ENCODE measurements at regions not wholly inside any gene's neighbourhood (a gene's known extent, or its start where the extent isn't known, plus 50 kb on each side); places are given as distances from the start of the nearest gene placed in this dataset.

DNA sequence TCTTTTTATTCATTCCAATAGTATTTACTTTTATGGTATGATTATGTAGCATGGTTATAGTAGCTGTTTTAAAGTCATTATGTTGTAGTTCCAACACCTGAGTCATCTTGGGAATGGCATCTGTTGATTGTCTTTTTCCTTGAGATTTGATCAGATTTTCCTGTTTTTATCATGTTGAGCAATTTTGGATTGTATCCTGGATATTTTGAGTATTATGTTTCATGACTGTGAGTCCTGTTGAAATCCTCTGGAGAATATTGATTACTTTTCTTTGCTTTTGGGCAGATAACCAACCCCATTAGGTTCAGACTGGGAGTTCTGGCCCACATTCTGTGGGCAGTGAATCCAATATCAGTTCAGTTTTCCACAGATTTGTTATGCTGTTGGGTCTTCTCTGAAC lies 163.2 kb upstream of the SPRED2 start:
- TF ChIP-seq CTCF (IDR thresholded peaks at IDR 0.05) (no peak), EZH2 (IDR thresholded peaks at IDR 0.05; ENCODE audit: borderline replicate concordance, insufficient read depth, low read depth, low read length, poor library complexity, severe bottlenecking) (no peak)

All from B cell (primary cell).